ENCODE measurements at regions not wholly inside any gene's neighbourhood (a gene's known extent, or its start where the extent isn't known, plus 50 kb on each side); places are given as distances from the start of the nearest gene placed in this dataset.

- TF ChIP-seq CTCF (IDR thresholded peaks at IDR 0.05) = no peak
- TF ChIP-seq EZH2 (IDR thresholded peaks at IDR 0.05; ENCODE audit: borderline replicate concordance, insufficient read depth, low read depth, low read length, poor library complexity, severe bottlenecking) = no peak
These were observed 627.9 kb downstream of the ZBBX start for GRCh38 chr3:166752214-166752613.
